ENCODE measurements at regions not wholly inside any gene's neighbourhood (a gene's known extent, or its start where the extent isn't known, plus 50 kb on each side); places are given as distances from the start of the nearest gene placed in this dataset.

- no peak for DNase-seq
Observed at GRCh38 chr12:19965196-19966038, 402.9 kb upstream of the PDE3A start.

GRCh38 chr12:19967001-19967400 is 401.3 kb upstream of the PDE3A start:
- DNase-seq: no peak

GRCh38 chr12:19967431-19967830 is 400.9 kb upstream of the PDE3A start:
- peak; percentile 41 for DNase-seq

GRCh38 chr12:19970116-19970515 is 398.2 kb upstream of the PDE3A start:
- DNase-seq: no peak

GRCh38 chr12:19970821-19971220 is 397.5 kb upstream of the PDE3A start:
- DNase-seq: no peak

- peak; percentile 20 for DNase-seq
Observed at GRCh38 chr12:19971361-19972280, 396.7 kb upstream of the PDE3A start.

- no peak for DNase-seq
Observed at GRCh38 chr12:19972325-19973288, 395.7 kb upstream of the PDE3A start.

GRCh38 chr12:19978193-19978592 is 390.1 kb upstream of the PDE3A start:
- no peak for DNase-seq

GRCh38 chr12:19979584-19979983 is 388.8 kb upstream of the PDE3A start:
- DNase-seq: no peak

GRCh38 chr12:19981944-19982343 is 386.4 kb upstream of the PDE3A start:
- no peak for DNase-seq

GRCh38 chr12:19988001-19988400 is 380.3 kb upstream of the PDE3A start:
- no peak for DNase-seq

- DNase-seq: no peak
Observed at GRCh38 chr12:19988459-19988873, 379.9 kb upstream of the PDE3A start.

- DNase-seq: no peak
Observed at GRCh38 chr12:19988948-19989347, 379.4 kb upstream of the PDE3A start.

- DNase-seq: no peak
Observed at GRCh38 chr12:19991146-19991545, 377.2 kb upstream of the PDE3A start.

- no peak for DNase-seq
Observed at GRCh38 chr12:19992311-19992710, 376.0 kb upstream of the PDE3A start.

- no peak for DNase-seq
Observed at GRCh38 chr12:19994968-19995367, 373.4 kb upstream of the PDE3A start.

- DNase-seq: no peak
Observed at GRCh38 chr12:19997656-19998400, 370.5 kb upstream of the PDE3A start.

GRCh38 chr12:19998411-19998810 is 369.9 kb upstream of the PDE3A start:
- no peak for DNase-seq

- no peak for DNase-seq
Observed at GRCh38 chr12:19998961-19999804, 369.2 kb upstream of the PDE3A start.

- DNase-seq: no peak
Observed at GRCh38 chr12:19999805-20000138, 368.6 kb upstream of the PDE3A start.

GRCh38 chr12:20000229-20000849 is 368.0 kb upstream of the PDE3A start:
- DNase-seq: peak; percentile 54

Measured in NCI-H748 treated with DMSO at 0.1 percent for 48 hours (cell line).